Cardiac fibroblast (primary cell): ENCODE measurements at regions not wholly inside any gene's neighbourhood (a gene's known extent, or its start where the extent isn't known, plus 50 kb on each side); places are given as distances from the start of the nearest gene placed in this dataset.

Experiments
- DNase-seq, 2 donors: peaks; one replicate each; pipeline versions ENCODE4 v3.0.0 to v3.0.0-alpha.2; 2010; ENCODE audit warnings: low read depth in 2 of 2
- H3K4me3 ChIP-seq, 2 donors: replicated peaks in 1 of 2; 1 replicate in 1 of 2; 2 replicates in 1 of 2; pipeline ENCODE4 v1.5.1; 2011; ENCODE audit warnings: low read depth in 2 of 2, low read length in 2 of 2, mild to moderate bottlenecking in 2 of 2, moderate library complexity in 1 of 2
- CTCF ChIP-seq: IDR thresholded peaks from one replicate; pipeline ENCODE4 v1.5.1; 2011; ENCODE audit warnings: low read depth, mild to moderate bottlenecking, low read length, inconsistent platforms

GRCh38 chr13:80952158-80952557, 611.2 kb upstream of the SPRY2 start:
- no peak for DNase-seq
- no peak for TF ChIP-seq CTCF

GRCh38 chr13:80946008-80946802, 605.3 kb upstream of the SPRY2 start:
- no peak for TF ChIP-seq CTCF
- DNase-seq: peak in 1 of 2 donors; percentile 10
- no peak overlapping the region for H3K4me3 ChIP-seq

More at GRCh38 chr13:80952158-80952557, 611.2 kb upstream of the SPRY2 start:
- H3K4me3 ChIP-seq: no peak overlapping the region

GRCh38 chr13:80945328-80945727, 604.4 kb upstream of the SPRY2 start:
- H3K4me3 ChIP-seq: no peak overlapping the region
- TF ChIP-seq CTCF: no peak
- no peak for DNase-seq

- no peak for DNase-seq
- H3K4me3 ChIP-seq: no peak overlapping the region
- no peak for TF ChIP-seq CTCF
Observed at GRCh38 chr13:80939581-80939980, 598.7 kb upstream of the SPRY2 start.

- DNase-seq: peak; percentile 40 to 47
- no peak overlapping the region for H3K4me3 ChIP-seq
- no peak for TF ChIP-seq CTCF
Observed at GRCh38 chr13:80931766-80932165, 590.8 kb upstream of the SPRY2 start.

- H3K4me3 ChIP-seq: no peak overlapping the region
- no peak for TF ChIP-seq CTCF
- DNase-seq: peak in 1 of 2 donors; percentile 14
Observed at GRCh38 chr13:80931118-80931517, 590.2 kb upstream of the SPRY2 start.
